HG02840 (cell line): ENCODE measurements at regions not wholly inside any gene's neighbourhood (a gene's known extent, or its start where the extent isn't known, plus 50 kb on each side); places are given as distances from the start of the nearest gene placed in this dataset.
"Not testable (repeated sequence)": the region's sequence is repeated elsewhere in the genome, so short reads cannot be mapped to it uniquely, and the experiment has no call there.

ENCODE experiments used
- ATAC-seq: cut with Tn5 transposase; IDR thresholded peaks from one replicate; pipeline ENCODE4 v1.9.1; 2021; ENCODE audit warnings: mild to moderate bottlenecking, moderate library complexity, moderate number of reproducible peaks; ENCODE audit not compliant: unreplicated experiment, low FRiP score

DNA sequence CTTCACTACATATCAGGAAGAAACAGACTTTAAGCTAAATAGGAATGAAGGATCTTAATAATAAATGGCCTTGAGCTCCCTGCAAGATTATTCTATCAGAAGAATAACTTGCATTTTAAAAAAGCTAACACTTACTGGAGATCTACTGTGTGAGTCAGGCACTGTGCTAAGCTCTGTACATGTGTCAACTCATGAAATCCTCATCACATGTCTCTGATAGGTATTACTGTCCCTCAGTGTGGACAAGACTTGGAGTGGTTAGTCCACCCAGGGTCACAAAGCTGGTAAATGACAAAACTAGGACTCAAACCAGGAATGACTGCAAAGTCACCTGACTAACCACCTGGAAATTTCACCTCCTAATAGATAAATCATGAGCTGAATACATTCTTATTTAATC is 57.1 kb upstream of the KCTD7 start:
- no peak for ATAC-seq

GRCh38 chr7:66573782-66574495 is 54.7 kb upstream of the KCTD7 start:
- not testable (repeated sequence) for ATAC-seq

DNA sequence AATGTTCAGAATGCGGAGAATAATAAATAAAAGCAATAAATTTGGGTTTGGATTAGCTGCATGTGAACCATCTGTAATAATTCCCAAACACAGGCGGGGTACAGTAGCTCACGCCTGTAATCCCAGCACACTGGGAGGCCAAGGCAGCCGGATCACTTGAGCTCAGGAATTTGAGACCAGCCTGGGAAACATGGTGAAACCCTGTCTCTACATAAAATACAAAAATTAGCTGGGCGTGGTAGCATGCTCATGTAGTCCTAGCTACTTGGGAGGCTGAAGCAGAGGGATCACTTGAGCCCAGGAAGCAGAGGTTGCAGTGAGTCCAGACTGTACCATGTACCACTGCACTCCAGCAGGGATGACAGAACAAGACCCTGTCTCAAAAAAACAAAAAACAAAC is 53.9 kb upstream of the KCTD7 start:
- ATAC-seq, result not testable (repeated sequence)

DNA sequence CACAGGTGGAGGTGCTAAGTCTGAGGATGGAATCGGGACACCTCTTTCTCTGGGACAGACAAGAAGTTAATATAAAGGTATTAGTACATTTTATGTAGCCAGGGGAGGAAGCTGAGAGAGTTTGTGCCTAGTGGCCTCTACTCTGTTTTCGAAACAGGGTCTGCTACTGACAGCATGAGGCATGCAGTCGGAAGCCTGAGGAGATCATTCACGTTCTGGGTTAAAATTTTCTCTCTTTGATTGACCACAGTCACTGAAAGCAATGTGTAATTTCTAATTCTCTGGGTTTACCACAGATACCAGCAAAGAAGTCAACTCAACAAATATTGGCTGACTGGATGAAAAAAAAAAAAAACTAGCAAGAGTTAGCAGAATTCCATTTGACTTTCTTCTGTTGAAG is 53.3 kb upstream of the KCTD7 start:
- no peak for ATAC-seq

GRCh38 chr7:66576646-66577045 is 52.0 kb upstream of the KCTD7 start:
- no peak for ATAC-seq
